Lower leg skin (tissue), 4 donors: ENCODE measurements at regions not wholly inside any gene's neighbourhood (a gene's known extent, or its start where the extent isn't known, plus 50 kb on each side); places are given as distances from the start of the nearest gene placed in this dataset.

ENCODE experiments used
- DNase-seq, 2 donors: peaks; one replicate each; pipeline ENCODE4 v3.0.0-alpha.2; 2019; ENCODE audit warnings: low spot score in 2 of 2
- H3K4me3 ChIP-seq: fragments of 200-600 bp; sonication (generic); 2 replicates; pipeline ENCODE4 v1.5.1; 2017; ENCODE audit warnings: mild to moderate bottlenecking, low read depth; ENCODE audit not compliant: poor library complexity, severe bottlenecking
- CTCF ChIP-seq, 3 donors: fragments of 450-650 bp; IDR thresholded peaks; one replicate each; pipeline ENCODE4 v1.5.1; 2016; ENCODE audit warnings: antibody characterized with exemption in 3 of 3, mild to moderate bottlenecking in 3 of 3, moderate library complexity in 2 of 3
- POLR2A ChIP-seq, 2 donors: fragments of 450-650 bp; IDR thresholded peaks; one replicate each; pipeline ENCODE4 v1.6.1; 2016 to 2017; ENCODE audit warnings: antibody characterized with exemption in 2 of 2, mild to moderate bottlenecking in 1 of 2, moderate library complexity in 1 of 2
- WGBS, 2 donors: methylation state at CpG; one replicate each; pipeline ENCODE4 v1.1.5; 2018; 5-methylcytosine and 5-hydroxymethylcytosine counted together
- intact Hi-C: fragments of 100-400 bp; cut with DNase I; formaldehyde crosslinking; loops from one replicate; pipeline ENCODE4 v1.15.0; 2023; ENCODE audit warnings: low total_unique reads

- 100% methylated on average over 1 of the region's 1 CpG for WGBS, 2 donors
- intact Hi-C loops, result no loop called here
- no peak for TF ChIP-seq POLR2A (IDR thresholded peaks at IDR 0.05)
- no peak for TF ChIP-seq CTCF (IDR thresholded peaks at IDR 0.05)
- no peak overlapping the region for H3K4me3 ChIP-seq
- DNase-seq, result no peak
These were observed 131.0 kb upstream of the NRIP1 start for GRCh38 chr21:15195768-15196167.

- 75 to 82% methylated on average over 2 of the region's 2 CpGs for WGBS, 2 donors
- no peak for DNase-seq
- TF ChIP-seq POLR2A (IDR thresholded peaks at IDR 0.05), result no peak
- no peak for TF ChIP-seq CTCF (IDR thresholded peaks at IDR 0.05)
- no peak overlapping the region for H3K4me3 ChIP-seq
- intact Hi-C loops, result no loop called here
These were observed 132.9 kb upstream of the NRIP1 start for GRCh38 chr21:15197696-15198095.

- 73 to 75% methylated on average over 8 of the region's 8 CpGs for WGBS, 2 donors
- DNase-seq, result no peak
- TF ChIP-seq CTCF (IDR thresholded peaks at IDR 0.05) (no peak), POLR2A (IDR thresholded peaks at IDR 0.05) (no peak)
- intact Hi-C loops, result no loop called here
- no peak overlapping the region for H3K4me3 ChIP-seq
These were observed 134.9 kb upstream of the NRIP1 start for GRCh38 chr21:15199414-15200383.

GRCh38 chr21:15203740-15204139 lies 138.9 kb upstream of the NRIP1 start:
- intact Hi-C loops, result no loop called here
- TF ChIP-seq CTCF (IDR thresholded peaks at IDR 0.05), result no peak
- no peak for TF ChIP-seq POLR2A (IDR thresholded peaks at IDR 0.05)
- no peak overlapping the region for H3K4me3 ChIP-seq
- WGBS, 2 donors, result 83 to 91% methylated on average over 3 of the region's 3 CpGs
- DNase-seq, result no peak

GRCh38 chr21:15204140-15204969 lies 139.6 kb upstream of the NRIP1 start:
- intact Hi-C loops, result no loop called here
- WGBS, 2 donors, result 57 to 59% methylated on average over 13 of the region's 13 CpGs
- no peak for TF ChIP-seq POLR2A (IDR thresholded peaks at IDR 0.05)
- no peak for TF ChIP-seq CTCF (IDR thresholded peaks at IDR 0.05)
- no peak overlapping the region for H3K4me3 ChIP-seq
- no peak for DNase-seq
